ENCODE measurements at regions not wholly inside any gene's neighbourhood (a gene's known extent, or its start where the extent isn't known, plus 50 kb on each side); places are given as distances from the start of the nearest gene placed in this dataset.

- TF ChIP-seq TERF1 (CRISPR knock-in tag; IDR thresholded peaks at IDR 0.05) (no peak), CBX2 (IDR thresholded peaks at IDR 0.05; ENCODE audit: low read depth, low read length) (no peak), CBX2 (CRISPR knock-in tag; IDR thresholded peaks at IDR 0.05; ENCODE audit: low read depth) (no peak), TFAP4 (IDR thresholded peaks at IDR 0.05; ENCODE audit: borderline replicate concordance, low read depth) (no peak), PLSCR1 (CRISPR knock-in tag; IDR thresholded peaks at IDR 0.05; ENCODE audit: borderline replicate concordance) (no peak), POLR2AphosphoS5 (IDR thresholded peaks at IDR 0.05; ENCODE audit: low read depth, low read length) (no peak), RARG (CRISPR knock-in tag; IDR thresholded peaks at IDR 0.05; ENCODE audit: low read depth) (no peak), ZNF747 (CRISPR knock-in tag; IDR thresholded peaks at IDR 0.05; ENCODE audit: borderline replicate concordance) (no peak), ZNF549 (CRISPR knock-in tag; IDR thresholded peaks at IDR 0.05) (no peak), SALL2 (CRISPR knock-in tag; IDR thresholded peaks at IDR 0.05) (no peak), REST (IDR thresholded peaks at IDR 0.05; ENCODE audit: borderline replicate concordance in 1 of 2, low read depth in 1 of 2, low read length in 2 of 2) (no peak), ATF6 (CRISPR knock-in tag; conservative IDR thresholded peaks at IDR 0.05) (no peak)
- TF ChIP-seq, protein P1, sequence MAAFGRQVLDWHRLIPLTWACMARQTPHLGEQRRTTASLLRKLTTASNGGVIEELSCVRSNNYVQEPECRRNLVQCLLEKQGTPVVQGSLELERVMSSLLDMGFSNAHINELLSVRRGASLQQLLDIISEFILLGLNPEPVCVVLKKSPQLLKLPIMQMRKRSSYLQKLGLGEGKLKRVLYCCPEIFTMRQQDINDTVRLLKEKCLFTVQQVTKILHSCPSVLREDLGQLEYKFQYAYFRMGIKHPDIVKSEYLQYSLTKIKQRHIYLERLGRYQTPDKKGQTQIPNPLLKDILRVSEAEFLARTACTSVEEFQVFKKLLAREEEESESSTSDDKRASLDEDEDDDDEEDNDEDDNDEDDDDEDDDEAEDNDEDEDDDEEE (CRISPR knock-in tag; IDR thresholded peaks at IDR 0.05): no peak
- TF ChIP-seq, protein P2, sequence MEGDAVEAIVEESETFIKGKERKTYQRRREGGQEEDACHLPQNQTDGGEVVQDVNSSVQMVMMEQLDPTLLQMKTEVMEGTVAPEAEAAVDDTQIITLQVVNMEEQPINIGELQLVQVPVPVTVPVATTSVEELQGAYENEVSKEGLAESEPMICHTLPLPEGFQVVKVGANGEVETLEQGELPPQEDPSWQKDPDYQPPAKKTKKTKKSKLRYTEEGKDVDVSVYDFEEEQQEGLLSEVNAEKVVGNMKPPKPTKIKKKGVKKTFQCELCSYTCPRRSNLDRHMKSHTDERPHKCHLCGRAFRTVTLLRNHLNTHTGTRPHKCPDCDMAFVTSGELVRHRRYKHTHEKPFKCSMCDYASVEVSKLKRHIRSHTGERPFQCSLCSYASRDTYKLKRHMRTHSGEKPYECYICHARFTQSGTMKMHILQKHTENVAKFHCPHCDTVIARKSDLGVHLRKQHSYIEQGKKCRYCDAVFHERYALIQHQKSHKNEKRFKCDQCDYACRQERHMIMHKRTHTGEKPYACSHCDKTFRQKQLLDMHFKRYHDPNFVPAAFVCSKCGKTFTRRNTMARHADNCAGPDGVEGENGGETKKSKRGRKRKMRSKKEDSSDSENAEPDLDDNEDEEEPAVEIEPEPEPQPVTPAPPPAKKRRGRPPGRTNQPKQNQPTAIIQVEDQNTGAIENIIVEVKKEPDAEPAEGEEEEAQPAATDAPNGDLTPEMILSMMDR (CRISPR knock-in tag; IDR thresholded peaks at IDR 0.05): no peak
- TF ChIP-seq, protein P3, sequence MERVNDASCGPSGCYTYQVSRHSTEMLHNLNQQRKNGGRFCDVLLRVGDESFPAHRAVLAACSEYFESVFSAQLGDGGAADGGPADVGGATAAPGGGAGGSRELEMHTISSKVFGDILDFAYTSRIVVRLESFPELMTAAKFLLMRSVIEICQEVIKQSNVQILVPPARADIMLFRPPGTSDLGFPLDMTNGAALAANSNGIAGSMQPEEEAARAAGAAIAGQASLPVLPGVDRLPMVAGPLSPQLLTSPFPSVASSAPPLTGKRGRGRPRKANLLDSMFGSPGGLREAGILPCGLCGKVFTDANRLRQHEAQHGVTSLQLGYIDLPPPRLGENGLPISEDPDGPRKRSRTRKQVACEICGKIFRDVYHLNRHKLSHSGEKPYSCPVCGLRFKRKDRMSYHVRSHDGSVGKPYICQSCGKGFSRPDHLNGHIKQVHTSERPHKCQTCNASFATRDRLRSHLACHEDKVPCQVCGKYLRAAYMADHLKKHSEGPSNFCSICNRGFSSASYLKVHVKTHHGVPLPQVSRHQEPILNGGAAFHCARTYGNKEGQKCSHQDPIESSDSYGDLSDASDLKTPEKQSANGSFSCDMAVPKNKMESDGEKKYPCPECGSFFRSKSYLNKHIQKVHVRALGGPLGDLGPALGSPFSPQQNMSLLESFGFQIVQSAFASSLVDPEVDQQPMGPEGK (CRISPR knock-in tag; IDR thresholded peaks at IDR 0.05): no peak
These were observed 119.7 kb upstream of the TMCC3 start for GRCh38 chr12:94769776-94770759.
